VCaP (cell line): ENCODE measurements at regions not wholly inside any gene's neighbourhood (a gene's known extent, or its start where the extent isn't known, plus 50 kb on each side); places are given as distances from the start of the nearest gene placed in this dataset.

Experiments
- H3K27ac ChIP-seq: fragments of 450-650 bp; 2 replicates; pipeline ENCODE4 v1.5.1; 2017
- CTCF ChIP-seq: fragments of 450-650 bp; conservative IDR thresholded peaks from 2 replicates; pipeline ENCODE4 v1.5.1; 2017; ENCODE audit warnings: mild to moderate bottlenecking, moderate library complexity

- TF ChIP-seq CTCF = no peak
- no peak overlapping the region for H3K27ac ChIP-seq
These were observed 109.6 kb upstream of the PTCH1 start for GRCh38 chr9:95626341-95626740.

GRCh38 chr9:95623640-95624039 lies 106.9 kb upstream of the PTCH1 start:
- TF ChIP-seq CTCF = no peak
- H3K27ac ChIP-seq = no peak overlapping the region

- no peak for TF ChIP-seq CTCF
- no peak overlapping the region for H3K27ac ChIP-seq
These were observed 104.0 kb upstream of the PTCH1 start for GRCh38 chr9:95620722-95621121.

- H3K27ac ChIP-seq = no peak overlapping the region
- TF ChIP-seq CTCF = no peak
These were observed 103.5 kb upstream of the PTCH1 start for GRCh38 chr9:95620314-95620713.

GRCh38 chr9:95615246-95615645 lies 98.5 kb upstream of the PTCH1 start:
- no peak for TF ChIP-seq CTCF
- no peak overlapping the region for H3K27ac ChIP-seq

GRCh38 chr9:95613670-95614069 lies 96.9 kb upstream of the PTCH1 start:
- H3K27ac ChIP-seq = no peak overlapping the region
- no peak for TF ChIP-seq CTCF

GRCh38 chr9:95611354-95611753 lies 94.6 kb upstream of the PTCH1 start:
- no peak overlapping the region for H3K27ac ChIP-seq
- TF ChIP-seq CTCF = no peak
